ENCODE measurements at regions not wholly inside any gene's neighbourhood (a gene's known extent, or its start where the extent isn't known, plus 50 kb on each side); places are given as distances from the start of the nearest gene placed in this dataset.
"Not testable (repeated sequence)": the region's sequence is repeated elsewhere in the genome, so short reads cannot be mapped to it uniquely, and the experiment has no call there.

DNA sequence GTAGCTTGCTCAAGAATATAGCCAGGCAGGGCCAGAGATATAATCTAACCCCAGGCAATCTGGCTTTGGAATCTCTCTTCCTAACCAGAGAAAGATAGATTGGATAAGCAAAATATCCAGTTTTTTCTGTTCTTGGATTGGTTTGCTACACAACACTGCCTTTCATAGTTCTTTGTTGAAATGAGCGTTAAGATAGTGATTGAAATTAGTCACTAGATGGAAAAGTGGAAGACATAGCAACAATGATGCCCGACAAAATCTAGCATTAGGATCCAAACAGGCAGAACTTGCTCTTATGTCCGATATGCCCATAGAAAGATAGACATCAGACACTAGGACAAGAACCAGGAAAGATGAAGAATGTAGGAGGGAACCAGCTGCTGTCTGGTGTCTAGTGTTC lies 77.3 kb upstream of the COL8A1 start:
- WGBS, result 95% methylated on average over 3 of the region's 3 CpGs
- no peak overlapping the region for H3K9ac ChIP-seq (ENCODE audit: low read depth, low read length)

DNA sequence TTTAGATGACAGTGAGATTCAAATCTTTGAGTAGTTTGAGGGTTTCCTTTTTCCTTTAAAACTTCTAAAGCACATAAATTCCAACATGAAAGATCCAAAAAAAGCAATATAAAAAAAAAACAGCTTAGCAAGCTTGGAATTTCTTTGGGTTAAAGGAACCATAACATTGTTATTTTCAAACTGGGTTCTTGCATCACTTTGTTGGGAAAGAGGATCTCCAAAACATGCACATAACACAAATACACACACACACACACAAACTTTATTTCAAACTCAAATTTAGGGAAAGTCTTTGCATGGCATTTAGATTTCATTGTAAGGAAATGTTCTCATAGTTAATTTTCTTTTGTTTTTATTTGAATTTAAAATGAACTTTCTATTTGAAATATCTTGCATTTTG lies 79.2 kb upstream of the COL8A1 start:
- Histone ChIP-seq H3K4me1 (ENCODE audit: insufficient read depth, low read length) (no peaks in the 10 kb centered on the region), H3K27ac (ENCODE audit: low read depth, low read length) (no peak overlapping the region), H3K9ac (ENCODE audit: low read depth, low read length) (no peak overlapping the region), H3K4me3 (ENCODE audit: low read length) (no peak overlapping the region), H3K9me3 (ENCODE audit: insufficient read depth, low read depth, low read length) (no peaks in the 10 kb centered on the region), H3K27me3 (ENCODE audit: insufficient read depth, low read length) (no peaks in the 10 kb centered on the region), H3K36me3 (ENCODE audit: insufficient read depth, low read length) (no peaks in the 10 kb centered on the region)

More for the DNA sequence above, 77.3 kb upstream of the COL8A1 start:
- Histone ChIP-seq H3K9me3 (ENCODE audit: insufficient read depth, low read depth, low read length) (peaks cover 2% of the 10 kb centered on the region; the same call in 1 of the 2 replicates), H3K27ac (ENCODE audit: low read depth, low read length) (no peak overlapping the region), H3K36me3 (ENCODE audit: insufficient read depth, low read length) (no peaks in the 10 kb centered on the region), H3K4me3 (ENCODE audit: low read length) (no peak overlapping the region), H3K27me3 (ENCODE audit: insufficient read depth, low read length) (no peaks in the 10 kb centered on the region), H3K4me1 (ENCODE audit: insufficient read depth, low read length) (no peaks in the 10 kb centered on the region)

DNA sequence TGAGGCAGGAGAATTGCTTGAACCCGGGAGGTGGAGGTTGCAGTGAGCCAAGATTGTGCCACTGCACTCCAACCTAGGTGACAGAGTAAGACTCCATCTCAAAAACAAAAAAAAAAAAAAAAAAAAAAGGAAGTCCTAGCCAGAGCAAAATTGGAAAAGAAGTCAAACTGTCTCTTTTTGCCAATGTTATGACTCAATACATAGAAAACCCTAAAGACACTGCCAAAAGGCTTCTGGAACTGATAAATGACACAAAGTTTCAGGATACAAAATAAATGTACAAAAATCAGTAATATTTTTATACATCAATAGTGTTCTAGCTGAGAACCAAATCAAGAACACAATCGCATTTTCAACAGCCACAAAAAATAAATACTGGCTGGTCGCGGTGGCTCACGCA lies 82.5 kb upstream of the COL8A1 start:
- not testable (repeated sequence) for H3K9me3 ChIP-seq (ENCODE audit: insufficient read depth, low read depth, low read length); H3K27me3 ChIP-seq (ENCODE audit: insufficient read depth, low read length); H3K27ac ChIP-seq (ENCODE audit: low read depth, low read length); H3K4me3 ChIP-seq (ENCODE audit: low read length); H3K36me3 ChIP-seq (ENCODE audit: insufficient read depth, low read length); H3K4me1 ChIP-seq (ENCODE audit: insufficient read depth, low read length); H3K9ac ChIP-seq (ENCODE audit: low read depth, low read length)
- WGBS, result 95% methylated on average over 5 of the region's 5 CpGs

DNA sequence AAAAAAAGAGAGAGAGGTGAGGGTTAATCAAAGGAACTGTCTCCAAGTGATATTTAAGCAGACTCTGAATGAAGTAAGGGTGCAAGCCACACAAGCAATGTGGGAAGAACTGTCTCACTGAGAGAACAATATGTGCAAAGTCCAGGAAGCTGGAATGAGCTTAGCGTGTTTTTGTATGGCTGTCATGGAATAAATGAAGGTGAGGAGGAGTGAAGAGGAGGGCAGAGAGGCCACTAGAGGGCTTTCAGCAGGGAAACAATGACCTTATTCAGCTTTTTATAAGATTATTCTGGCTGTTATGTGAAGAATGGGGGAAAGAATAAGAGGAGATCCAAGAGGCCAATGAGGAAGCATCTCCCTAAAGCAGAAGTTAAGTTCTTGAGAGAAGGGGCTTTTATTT lies 86.9 kb upstream of the COL8A1 start:
- Histone ChIP-seq H3K4me3 (ENCODE audit: low read length) (no peak overlapping the region), H3K4me1 (ENCODE audit: insufficient read depth, low read length) (no peaks in the 10 kb centered on the region), H3K27me3 (ENCODE audit: insufficient read depth, low read length) (no peaks in the 10 kb centered on the region), H3K9ac (ENCODE audit: low read depth, low read length) (no peak overlapping the region), H3K9me3 (ENCODE audit: insufficient read depth, low read depth, low read length) (no peaks in the 10 kb centered on the region), H3K27ac (ENCODE audit: low read depth, low read length) (no peak overlapping the region), H3K36me3 (ENCODE audit: insufficient read depth, low read length) (no peaks in the 10 kb centered on the region)
- 91% methylated on average over 1 of the region's 1 CpG for WGBS

DNA sequence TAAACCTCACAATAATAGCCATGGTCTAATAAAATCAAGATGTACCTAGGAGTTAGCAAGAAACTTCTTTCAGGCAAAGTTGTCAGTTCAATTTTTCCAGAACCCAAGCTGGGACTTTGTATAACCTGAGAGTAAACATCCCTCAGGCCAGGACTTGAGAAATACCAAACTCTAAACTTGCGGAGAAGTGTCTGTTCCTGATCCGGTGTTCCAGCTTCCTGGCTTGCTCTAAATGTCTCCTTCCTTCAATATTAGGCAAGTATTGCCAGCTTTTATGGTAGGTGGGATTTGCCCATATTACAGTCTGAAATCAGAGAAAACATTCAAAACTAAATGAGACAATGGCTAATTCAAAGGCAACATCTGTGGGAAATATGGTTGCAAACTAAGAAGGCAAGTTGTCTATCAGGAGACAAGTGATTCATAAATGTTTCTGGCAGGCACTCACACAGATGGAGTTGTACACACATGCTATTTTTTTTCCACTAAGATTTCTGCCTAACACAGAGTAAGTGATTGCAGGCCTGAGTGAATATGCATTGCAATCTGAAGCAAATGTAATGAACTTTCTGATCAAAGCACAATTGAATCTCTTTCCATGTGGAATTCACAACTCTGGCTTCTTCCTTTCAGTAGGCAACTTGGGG lies 88.3 kb upstream of the COL8A1 start:
- Histone ChIP-seq H3K27ac (ENCODE audit: low read depth, low read length) (no peak overlapping the region), H3K4me3 (ENCODE audit: low read length) (no peak overlapping the region), H3K9ac (ENCODE audit: low read depth, low read length) (no peak overlapping the region), H3K27me3 (ENCODE audit: insufficient read depth, low read length) (no peaks in the 10 kb centered on the region), H3K4me1 (ENCODE audit: insufficient read depth, low read length) (no peaks in the 10 kb centered on the region), H3K9me3 (ENCODE audit: insufficient read depth, low read depth, low read length) (no peaks in the 10 kb centered on the region), H3K36me3 (ENCODE audit: insufficient read depth, low read length) (no peaks in the 10 kb centered on the region)
- WGBS, result 94% methylated on average over 2 of the region's 2 CpGs

DNA sequence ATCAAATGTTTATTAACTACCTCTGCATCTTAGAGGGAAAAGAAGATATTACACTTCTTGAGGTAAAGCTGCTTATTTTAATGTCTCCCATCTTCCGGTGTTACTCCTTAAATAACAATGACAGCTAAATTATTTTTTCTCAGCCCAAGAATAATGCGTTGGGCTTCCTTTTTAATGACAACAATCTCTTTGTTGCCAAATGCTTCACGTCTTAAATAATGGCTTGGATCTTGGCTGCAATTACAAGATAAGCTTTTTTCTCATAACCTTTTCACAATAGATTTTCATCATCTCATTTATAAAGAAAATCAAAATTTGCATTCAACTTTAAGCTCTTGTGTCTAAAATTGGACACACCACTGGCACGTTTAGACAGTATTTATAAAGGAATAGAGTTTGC lies 89.2 kb upstream of the COL8A1 start:
- Histone ChIP-seq H3K4me3 (ENCODE audit: low read length) (no peak overlapping the region), H3K9ac (ENCODE audit: low read depth, low read length) (no peak overlapping the region), H3K27me3 (ENCODE audit: insufficient read depth, low read length) (no peaks in the 10 kb centered on the region), H3K27ac (ENCODE audit: low read depth, low read length) (no peak overlapping the region), H3K4me1 (ENCODE audit: insufficient read depth, low read length) (no peaks in the 10 kb centered on the region), H3K36me3 (ENCODE audit: insufficient read depth, low read length) (no peaks in the 10 kb centered on the region), H3K9me3 (ENCODE audit: insufficient read depth, low read depth, low read length) (no peaks in the 10 kb centered on the region)
- WGBS, result 90% methylated on average over 3 of the region's 4 CpGs

DNA sequence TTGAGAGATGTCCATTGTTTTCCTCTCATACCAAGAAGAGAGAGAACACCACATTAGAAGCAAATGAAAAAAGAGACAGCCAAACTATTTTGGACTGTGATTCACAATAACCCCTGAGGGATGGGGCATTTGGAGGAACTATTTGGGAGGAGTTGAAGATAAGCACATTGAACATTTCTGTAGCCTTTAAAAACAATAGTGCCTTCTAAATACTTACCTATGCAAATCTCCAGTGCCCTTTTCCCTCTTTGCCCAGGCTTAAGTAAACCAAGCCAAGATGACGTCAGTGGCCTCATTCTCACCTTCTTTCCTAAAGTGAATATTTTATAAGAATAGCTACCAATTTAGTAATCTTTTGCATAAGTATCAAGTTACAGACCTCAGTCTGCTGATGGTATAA lies 89.7 kb upstream of the COL8A1 start:
- Histone ChIP-seq H3K9me3 (ENCODE audit: insufficient read depth, low read depth, low read length) (no peaks in the 10 kb centered on the region), H3K4me3 (ENCODE audit: low read length) (no peak overlapping the region), H3K36me3 (ENCODE audit: insufficient read depth, low read length) (no peaks in the 10 kb centered on the region), H3K27me3 (ENCODE audit: insufficient read depth, low read length) (no peaks in the 10 kb centered on the region), H3K9ac (ENCODE audit: low read depth, low read length) (no peak overlapping the region), H3K27ac (ENCODE audit: low read depth, low read length) (no peak overlapping the region), H3K4me1 (ENCODE audit: insufficient read depth, low read length) (no peaks in the 10 kb centered on the region)
- WGBS, result no CpG with 5 or more reads among the region's 1 CpG

DNA sequence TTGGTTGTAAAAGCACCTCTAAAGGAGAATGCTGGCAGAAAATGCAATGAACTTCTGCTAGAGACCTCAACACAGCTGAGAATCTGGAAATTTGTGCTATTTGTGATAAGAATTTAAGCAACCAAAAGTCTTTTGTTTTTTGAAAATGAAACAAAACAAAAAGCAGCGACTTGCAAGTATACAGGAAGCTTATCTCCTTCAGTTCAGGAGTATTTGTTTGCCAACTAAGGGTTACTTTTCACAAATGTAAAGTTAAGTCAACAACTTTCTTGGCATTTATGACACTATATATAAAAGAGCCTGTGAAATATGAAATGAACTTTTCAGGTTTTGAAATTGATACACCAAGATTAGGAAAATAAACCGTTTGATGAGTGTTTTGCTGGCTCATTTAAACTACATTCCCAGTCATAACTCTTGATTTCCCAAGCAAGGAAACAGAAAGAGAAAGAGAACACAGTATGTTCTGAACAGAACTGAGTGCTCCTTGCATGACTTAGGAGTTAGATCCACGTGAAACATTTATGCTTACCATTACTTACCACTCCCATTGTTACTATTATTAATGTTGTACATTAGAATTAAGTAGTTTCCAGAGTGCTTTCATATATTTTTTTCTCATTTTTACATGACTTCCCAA lies 92.3 kb upstream of the COL8A1 start:
- no peaks in the 10 kb centered on the region for H3K4me1 ChIP-seq (ENCODE audit: insufficient read depth, low read length)
- no peaks in the 10 kb centered on the region for H3K27me3 ChIP-seq (ENCODE audit: insufficient read depth, low read length)
- 50% methylated on average over 2 of the region's 3 CpGs for WGBS
- H3K9ac ChIP-seq (ENCODE audit: low read depth, low read length), result no peak overlapping the region
- H3K36me3 ChIP-seq (ENCODE audit: insufficient read depth, low read length), result no peaks in the 10 kb centered on the region
- H3K9me3 ChIP-seq (ENCODE audit: insufficient read depth, low read depth, low read length), result no peaks in the 10 kb centered on the region
- H3K27ac ChIP-seq (ENCODE audit: low read depth, low read length), result no peak overlapping the region
- H3K4me3 ChIP-seq (ENCODE audit: low read length), result no peak overlapping the region

DNA sequence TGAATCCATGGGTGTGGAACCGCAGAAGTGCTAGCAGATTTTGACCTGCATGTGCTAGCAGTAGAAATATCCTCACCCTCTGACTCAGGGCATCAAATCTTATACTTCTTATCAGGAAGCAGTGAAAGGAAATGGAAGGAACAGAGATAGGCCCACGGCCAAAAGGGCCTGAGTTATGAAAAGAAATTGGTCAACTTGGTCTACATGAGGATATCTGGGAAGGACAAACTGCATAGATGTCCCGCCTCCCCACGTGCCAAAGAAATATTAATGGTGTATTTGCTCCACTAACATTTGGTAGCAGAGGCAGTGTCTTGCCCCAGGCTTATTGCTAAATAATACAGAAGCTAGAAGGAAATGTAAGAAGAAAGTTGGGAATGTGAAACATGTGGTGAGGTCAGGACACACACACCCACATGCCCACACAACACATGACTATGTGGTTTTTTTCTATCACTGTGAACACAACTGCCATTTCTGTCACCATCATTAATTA lies 93.6 kb upstream of the COL8A1 start:
- 95% methylated on average over 4 of the region's 4 CpGs for WGBS
- H3K36me3 ChIP-seq (ENCODE audit: insufficient read depth, low read length), result no peaks in the 10 kb centered on the region
- H3K27me3 ChIP-seq (ENCODE audit: insufficient read depth, low read length), result no peaks in the 10 kb centered on the region
- no peaks in the 10 kb centered on the region for H3K4me1 ChIP-seq (ENCODE audit: insufficient read depth, low read length)
- no peak overlapping the region for H3K27ac ChIP-seq (ENCODE audit: low read depth, low read length)
- no peak overlapping the region for H3K4me3 ChIP-seq (ENCODE audit: low read length)
- no peak overlapping the region for H3K9ac ChIP-seq (ENCODE audit: low read depth, low read length)
- no peaks in the 10 kb centered on the region for H3K9me3 ChIP-seq (ENCODE audit: insufficient read depth, low read depth, low read length)

DNA sequence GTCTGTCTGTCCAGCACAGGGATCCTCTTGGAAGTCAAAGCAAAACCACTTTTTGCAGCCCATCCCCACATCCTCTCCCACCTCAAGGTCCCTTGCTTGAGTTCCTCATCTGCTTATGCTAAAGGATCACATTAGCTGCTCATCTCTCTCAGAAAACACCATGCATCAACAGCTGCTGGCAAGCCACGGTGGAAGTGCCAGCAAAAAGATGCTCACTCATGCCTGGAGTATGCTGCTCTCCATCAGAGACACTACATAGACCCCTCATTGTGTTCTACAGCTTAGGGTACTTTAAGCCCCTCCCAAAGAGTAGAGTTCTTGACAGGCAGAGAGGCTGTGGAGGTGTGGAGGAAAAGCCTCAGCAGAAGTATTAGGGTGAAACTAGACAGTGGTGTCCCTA lies 94.6 kb upstream of the COL8A1 start:
- no peaks in the 10 kb centered on the region for H3K27me3 ChIP-seq (ENCODE audit: insufficient read depth, low read length)
- no peak overlapping the region for H3K4me3 ChIP-seq (ENCODE audit: low read length)
- H3K4me1 ChIP-seq (ENCODE audit: insufficient read depth, low read length), result no peaks in the 10 kb centered on the region
- no peaks in the 10 kb centered on the region for H3K9me3 ChIP-seq (ENCODE audit: insufficient read depth, low read depth, low read length)
- 0% methylated on average over 1 of the region's 1 CpG for WGBS
- H3K36me3 ChIP-seq (ENCODE audit: insufficient read depth, low read length), result no peaks in the 10 kb centered on the region
- no peak overlapping the region for H3K9ac ChIP-seq (ENCODE audit: low read depth, low read length)
- H3K27ac ChIP-seq (ENCODE audit: low read depth, low read length), result no peak overlapping the region

DNA sequence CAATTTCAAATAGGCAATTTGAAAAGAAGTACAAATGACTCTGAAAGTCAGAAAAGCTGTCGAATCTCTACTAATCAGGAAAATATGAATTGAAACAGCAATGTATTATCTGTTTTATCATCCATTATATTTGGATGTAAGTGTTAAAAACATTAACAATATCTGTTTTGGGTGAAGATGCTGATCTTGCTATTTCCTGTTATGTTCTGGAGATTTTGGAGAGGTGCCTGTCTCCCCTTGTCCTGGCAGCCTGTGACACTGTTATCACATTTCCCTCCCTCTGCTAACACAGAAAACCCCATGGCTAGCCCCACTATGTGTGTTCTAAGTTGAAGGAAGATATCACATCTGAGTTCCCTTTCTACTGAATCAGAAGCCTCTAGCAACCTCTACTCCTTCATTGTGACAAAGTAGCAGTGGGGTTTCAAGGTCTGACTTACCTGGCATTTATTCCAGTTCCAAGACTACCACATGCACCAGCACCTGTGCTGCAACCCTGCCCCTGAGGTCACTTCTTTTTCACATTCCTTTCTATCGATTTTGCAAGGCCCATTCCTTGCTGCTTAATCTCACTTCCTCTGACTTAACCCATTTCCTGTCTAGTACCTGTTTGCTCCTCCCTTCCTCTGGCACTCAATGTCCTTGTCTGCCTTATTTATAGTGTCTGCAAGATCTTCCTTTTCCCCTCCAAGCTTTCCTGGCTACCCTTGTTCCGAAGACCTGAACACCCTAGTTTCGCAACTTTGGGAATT lies 95.5 kb upstream of the COL8A1 start:
- no peaks in the 10 kb centered on the region for H3K4me1 ChIP-seq (ENCODE audit: insufficient read depth, low read length)
- no peaks in the 10 kb centered on the region for H3K27me3 ChIP-seq (ENCODE audit: insufficient read depth, low read length)
- H3K36me3 ChIP-seq (ENCODE audit: insufficient read depth, low read length), result no peaks in the 10 kb centered on the region
- no peak overlapping the region for H3K9ac ChIP-seq (ENCODE audit: low read depth, low read length)
- H3K9me3 ChIP-seq (ENCODE audit: insufficient read depth, low read depth, low read length), result no peaks in the 10 kb centered on the region
- no peak overlapping the region for H3K4me3 ChIP-seq (ENCODE audit: low read length)
- no peak overlapping the region for H3K27ac ChIP-seq (ENCODE audit: low read depth, low read length)
- WGBS, result 82% methylated on average over 3 of the region's 4 CpGs

All from HUES64 (cell line).